H1 (cell line): ENCODE measurements at regions not wholly inside any gene's neighbourhood (a gene's known extent, or its start where the extent isn't known, plus 50 kb on each side); places are given as distances from the start of the nearest gene placed in this dataset.

Source experiments
- CHD1 ChIP-seq: IDR thresholded peaks from 2 replicates; pipeline ENCODE4 v1.6.1; 2012; ENCODE audit warnings: low read depth, low read length, improper control_type of control experiment
- EZH2 ChIP-seq: fragments of 200-600 bp; sonication (generic); IDR thresholded peaks from 2 replicates; pipeline ENCODE4 v1.7.1; 2012; ENCODE audit warnings: low read depth, mild to moderate bottlenecking, moderate library complexity, low read length, inconsistent platforms; ENCODE audit not compliant: severe bottlenecking
- JUND ChIP-seq: IDR thresholded peaks from 2 replicates; pipeline ENCODE4 v1.6.1; 2011; ENCODE audit warnings: mild to moderate bottlenecking, improper control_type of control experiment, low read length
- PHF8 ChIP-seq: fragments of 200-600 bp; sonication (generic); conservative IDR thresholded peaks from 2 replicates; pipeline ENCODE4 v1.7.1; 2012; ENCODE audit warnings: low read depth, mild to moderate bottlenecking, inconsistent platforms, low read length, moderate library complexity
- POLR2A ChIP-seq, 2 experiments: IDR thresholded peaks; 1 replicate in 1 of 2; 2 replicates in 1 of 2; pipeline ENCODE4 v1.6.1; 2011; ENCODE audit warnings: low read depth in 2 of 2, low read length in 2 of 2, mild to moderate bottlenecking in 2 of 2; ENCODE audit errors: control extremely low read depth in 1 of 2
- SRF ChIP-seq: IDR thresholded peaks from 2 replicates; pipeline ENCODE4 v1.6.1; 2011; ENCODE audit warnings: mild to moderate bottlenecking, low read depth, low read length, moderate library complexity
- YY1 ChIP-seq: IDR thresholded peaks from 2 replicates; pipeline ENCODE4 v1.6.1; 2011; ENCODE audit warnings: low read depth, mild to moderate bottlenecking, low read length
- TF ChIP-seq, protein P1 (sequence below), 3 experiments: IDR thresholded peaks; 1 replicate in 2 of 3; 2 replicates in 1 of 3; pipeline versions ENCODE4 v1.5.1 to v1.6.1; 2011; ENCODE audit warnings: low read length in 3 of 3, mild to moderate bottlenecking in 3 of 3, inconsistent platforms in 2 of 3, low read depth in 1 of 3, moderate library complexity in 1 of 3; ENCODE audit not compliant: insufficient read depth in 1 of 3; ENCODE audit errors: control extremely low read depth in 1 of 3

GRCh38 chr2:12113412-12113811 lies 367.0 kb downstream of the LPIN1 start:
- TF ChIP-seq, protein P1, sequence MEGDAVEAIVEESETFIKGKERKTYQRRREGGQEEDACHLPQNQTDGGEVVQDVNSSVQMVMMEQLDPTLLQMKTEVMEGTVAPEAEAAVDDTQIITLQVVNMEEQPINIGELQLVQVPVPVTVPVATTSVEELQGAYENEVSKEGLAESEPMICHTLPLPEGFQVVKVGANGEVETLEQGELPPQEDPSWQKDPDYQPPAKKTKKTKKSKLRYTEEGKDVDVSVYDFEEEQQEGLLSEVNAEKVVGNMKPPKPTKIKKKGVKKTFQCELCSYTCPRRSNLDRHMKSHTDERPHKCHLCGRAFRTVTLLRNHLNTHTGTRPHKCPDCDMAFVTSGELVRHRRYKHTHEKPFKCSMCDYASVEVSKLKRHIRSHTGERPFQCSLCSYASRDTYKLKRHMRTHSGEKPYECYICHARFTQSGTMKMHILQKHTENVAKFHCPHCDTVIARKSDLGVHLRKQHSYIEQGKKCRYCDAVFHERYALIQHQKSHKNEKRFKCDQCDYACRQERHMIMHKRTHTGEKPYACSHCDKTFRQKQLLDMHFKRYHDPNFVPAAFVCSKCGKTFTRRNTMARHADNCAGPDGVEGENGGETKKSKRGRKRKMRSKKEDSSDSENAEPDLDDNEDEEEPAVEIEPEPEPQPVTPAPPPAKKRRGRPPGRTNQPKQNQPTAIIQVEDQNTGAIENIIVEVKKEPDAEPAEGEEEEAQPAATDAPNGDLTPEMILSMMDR (IDR thresholded peaks at IDR 0.05; ENCODE audit: control extremely low read depth in 1 of 3, insufficient read depth in 1 of 3, low read depth in 1 of 3, low read length in 3 of 3): no peak
- TF ChIP-seq YY1: no peak
- no peak for TF ChIP-seq CHD1
- TF ChIP-seq PHF8: no peak
- TF ChIP-seq EZH2: no peak
- TF ChIP-seq POLR2A (IDR thresholded peaks at IDR 0.05; ENCODE audit: control extremely low read depth in 1 of 2, low read depth in 2 of 2, low read length in 2 of 2): no peak
- no peak for TF ChIP-seq JUND
- TF ChIP-seq SRF: no peak
